ENCODE measurements at regions not wholly inside any gene's neighbourhood (a gene's known extent, or its start where the extent isn't known, plus 50 kb on each side); places are given as distances from the start of the nearest gene placed in this dataset.
"Not testable (repeated sequence)": the region's sequence is repeated elsewhere in the genome, so short reads cannot be mapped to it uniquely, and the experiment has no call there.

- no peaks in the 10 kb centered on the region for H3K27me3 ChIP-seq (ENCODE audit: control insufficient read depth, insufficient read depth, low read length)
- H3K4me3 ChIP-seq (ENCODE audit: low read depth, low read length) = no peak overlapping the region
- H3K4me1 ChIP-seq (ENCODE audit: control insufficient read depth, insufficient read depth, low read length) = no peaks in the 10 kb centered on the region
- no peaks in the 10 kb centered on the region for H3K9me3 ChIP-seq (ENCODE audit: control insufficient read depth, insufficient read depth, low read length)
- H3K9ac ChIP-seq (ENCODE audit: low read depth, low read length) = no peak overlapping the region
- H3K36me3 ChIP-seq (ENCODE audit: control insufficient read depth, insufficient read depth, low read length) = no peaks in the 10 kb centered on the region
Measured at GRCh38 chr3:166560253-166560652, 723.0 kb upstream of the BCHE start.

DNA sequence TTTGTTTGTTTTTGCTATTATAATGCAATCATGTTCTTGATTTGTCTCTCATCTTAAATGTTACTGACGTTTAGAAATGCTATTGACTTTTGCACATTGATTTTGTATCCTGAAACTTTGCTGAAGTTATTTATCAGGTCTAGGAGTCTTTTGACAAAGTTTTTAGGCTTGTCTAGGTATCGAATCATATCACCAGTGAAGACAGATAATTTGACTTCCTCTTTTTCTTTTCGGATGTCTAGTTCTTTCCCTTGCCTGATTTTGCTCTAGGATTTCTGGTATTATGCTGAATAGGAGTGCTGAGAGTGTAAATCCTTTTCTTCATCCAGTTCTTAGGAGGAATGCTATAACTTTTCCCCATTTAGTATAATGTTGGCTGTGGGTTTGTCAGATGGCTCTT lies 719.7 kb upstream of the BCHE start:
- Histone ChIP-seq H3K9ac (ENCODE audit: low read depth, low read length) (no peak overlapping the region), H3K4me3 (ENCODE audit: low read depth, low read length) (no peak overlapping the region), H3K4me1 (ENCODE audit: control insufficient read depth, insufficient read depth, low read length) (no peaks in the 10 kb centered on the region), H3K9me3 (ENCODE audit: control insufficient read depth, insufficient read depth, low read length) (no peaks in the 10 kb centered on the region), H3K36me3 (ENCODE audit: control insufficient read depth, insufficient read depth, low read length) (no peaks in the 10 kb centered on the region), H3K27me3 (ENCODE audit: control insufficient read depth, insufficient read depth, low read length) (no peaks in the 10 kb centered on the region)

DNA sequence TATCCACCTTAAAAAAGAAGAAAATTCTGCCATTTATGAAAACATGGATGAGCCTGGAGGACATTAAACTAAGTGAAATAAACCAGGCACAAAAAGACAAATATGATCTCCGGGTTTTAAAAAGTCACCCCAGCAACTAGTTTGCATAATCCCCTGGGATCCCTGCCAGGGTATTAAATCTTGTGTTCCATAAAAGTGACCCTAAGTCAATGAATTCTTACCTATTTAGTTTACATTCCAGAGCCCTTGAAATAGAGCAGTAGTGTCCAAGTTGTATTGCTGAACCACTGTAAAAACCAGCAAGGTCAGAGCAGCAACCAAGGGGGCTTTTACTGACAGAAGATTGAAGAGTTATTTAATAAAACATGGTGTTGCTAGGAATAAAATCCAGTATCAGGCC lies 716.8 kb upstream of the BCHE start:
- Histone ChIP-seq H3K4me3 (ENCODE audit: low read depth, low read length) (no peak overlapping the region), H3K9me3 (ENCODE audit: control insufficient read depth, insufficient read depth, low read length) (no peaks in the 10 kb centered on the region), H3K4me1 (ENCODE audit: control insufficient read depth, insufficient read depth, low read length) (no peaks in the 10 kb centered on the region), H3K27me3 (ENCODE audit: control insufficient read depth, insufficient read depth, low read length) (no peaks in the 10 kb centered on the region), H3K9ac (ENCODE audit: low read depth, low read length) (no peak overlapping the region), H3K36me3 (ENCODE audit: control insufficient read depth, insufficient read depth, low read length) (no peaks in the 10 kb centered on the region)

GRCh38 chr3:166533740-166534139 lies 696.5 kb upstream of the BCHE start:
- Histone ChIP-seq H3K9me3 (ENCODE audit: control insufficient read depth, insufficient read depth, low read length) (no peaks in the 10 kb centered on the region), H3K4me3 (ENCODE audit: low read depth, low read length) (no peak overlapping the region), H3K27me3 (ENCODE audit: control insufficient read depth, insufficient read depth, low read length) (no peaks in the 10 kb centered on the region), H3K9ac (ENCODE audit: low read depth, low read length) (no peak overlapping the region), H3K36me3 (ENCODE audit: control insufficient read depth, insufficient read depth, low read length) (no peaks in the 10 kb centered on the region), H3K4me1 (ENCODE audit: control insufficient read depth, insufficient read depth, low read length) (no peaks in the 10 kb centered on the region)

DNA sequence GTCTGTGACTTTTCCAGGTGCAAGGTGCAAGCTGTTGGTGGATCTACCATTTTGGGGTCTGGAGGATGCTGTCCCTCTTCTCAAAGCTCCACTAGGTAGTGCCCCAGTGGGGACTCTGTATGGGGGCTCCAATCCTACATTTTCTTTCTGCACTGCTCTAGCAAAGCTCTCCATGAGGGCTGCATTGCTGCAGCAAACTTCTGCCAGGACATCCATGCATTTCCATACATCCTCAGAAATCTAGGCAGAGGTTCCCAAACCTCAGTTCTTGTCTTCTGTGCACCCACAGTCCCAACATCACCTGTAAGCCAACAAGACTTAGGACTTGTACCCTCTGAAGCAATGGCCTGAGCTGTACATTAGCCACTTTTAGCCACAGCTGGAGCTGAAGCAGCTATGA lies 694.5 kb upstream of the BCHE start:
- Histone ChIP-seq H3K4me3 (ENCODE audit: low read depth, low read length) (no peak overlapping the region), H3K27me3 (ENCODE audit: control insufficient read depth, insufficient read depth, low read length) (no peaks in the 10 kb centered on the region), H3K9me3 (ENCODE audit: control insufficient read depth, insufficient read depth, low read length) (no peaks in the 10 kb centered on the region), H3K36me3 (ENCODE audit: control insufficient read depth, insufficient read depth, low read length) (no peaks in the 10 kb centered on the region), H3K4me1 (ENCODE audit: control insufficient read depth, insufficient read depth, low read length) (peaks cover 2% of the 10 kb centered on the region), H3K9ac (ENCODE audit: low read depth, low read length) (no peak overlapping the region)

DNA sequence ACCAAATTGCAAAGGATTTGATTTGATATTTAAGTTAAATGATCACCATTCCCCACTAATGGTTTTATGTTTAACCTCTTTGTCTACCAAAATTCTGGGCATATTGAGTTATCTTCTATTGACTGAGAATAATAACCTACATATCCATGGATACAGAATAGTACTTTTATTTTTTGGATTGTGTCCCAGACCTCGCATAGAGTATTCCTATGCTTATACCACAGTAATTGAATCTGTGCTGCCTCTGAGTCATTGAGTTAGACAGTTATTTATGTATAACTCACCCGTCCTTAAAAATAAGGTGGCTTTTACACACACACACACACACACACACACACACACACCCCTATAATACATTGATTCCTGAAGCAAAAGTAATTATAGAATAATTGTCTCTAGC lies 690.1 kb upstream of the BCHE start:
- H3K4me3 ChIP-seq (ENCODE audit: low read depth, low read length) = no peak overlapping the region
- no peaks in the 10 kb centered on the region for H3K36me3 ChIP-seq (ENCODE audit: control insufficient read depth, insufficient read depth, low read length)
- no peaks in the 10 kb centered on the region for H3K27me3 ChIP-seq (ENCODE audit: control insufficient read depth, insufficient read depth, low read length)
- H3K4me1 ChIP-seq (ENCODE audit: control insufficient read depth, insufficient read depth, low read length) = peaks cover 4% of the 10 kb centered on the region
- no peak overlapping the region for H3K9ac ChIP-seq (ENCODE audit: low read depth, low read length)
- H3K9me3 ChIP-seq (ENCODE audit: control insufficient read depth, insufficient read depth, low read length) = no peaks in the 10 kb centered on the region

- H3K4me3 ChIP-seq (ENCODE audit: low read depth, low read length) = no peak overlapping the region
- H3K4me1 ChIP-seq (ENCODE audit: control insufficient read depth, insufficient read depth, low read length) = peaks cover 4% of the 10 kb centered on the region
- no peaks in the 10 kb centered on the region for H3K27me3 ChIP-seq (ENCODE audit: control insufficient read depth, insufficient read depth, low read length)
- H3K9me3 ChIP-seq (ENCODE audit: control insufficient read depth, insufficient read depth, low read length) = no peaks in the 10 kb centered on the region
- H3K9ac ChIP-seq (ENCODE audit: low read depth, low read length) = no peak overlapping the region
- H3K36me3 ChIP-seq (ENCODE audit: control insufficient read depth, insufficient read depth, low read length) = no peaks in the 10 kb centered on the region
Measured at GRCh38 chr3:166526881-166527280, 689.7 kb upstream of the BCHE start.

DNA sequence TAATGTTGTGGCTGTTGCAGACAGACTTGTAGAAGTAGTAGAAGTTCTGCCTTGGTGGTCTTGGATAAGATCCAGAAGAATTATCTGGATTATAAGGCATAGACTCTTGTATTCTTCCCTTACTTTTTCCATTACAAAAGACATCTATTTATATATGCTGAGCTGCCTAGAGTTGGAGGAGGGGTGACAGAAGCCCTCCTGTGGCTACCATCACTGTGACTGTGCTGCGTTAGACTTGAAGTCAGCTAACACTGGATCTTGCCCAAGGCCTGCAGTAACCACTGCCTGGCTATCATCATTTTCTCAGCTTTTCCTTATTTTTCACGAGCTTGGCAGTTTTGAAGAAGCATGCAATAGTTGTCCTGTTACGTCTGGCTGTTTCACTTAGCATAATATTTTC lies 684.8 kb upstream of the BCHE start:
- no peaks in the 10 kb centered on the region for H3K27me3 ChIP-seq (ENCODE audit: control insufficient read depth, insufficient read depth, low read length)
- H3K4me3 ChIP-seq (ENCODE audit: low read depth, low read length) = no peak overlapping the region
- H3K9ac ChIP-seq (ENCODE audit: low read depth, low read length) = no peak overlapping the region
- no peaks in the 10 kb centered on the region for H3K36me3 ChIP-seq (ENCODE audit: control insufficient read depth, insufficient read depth, low read length)
- H3K9me3 ChIP-seq (ENCODE audit: control insufficient read depth, insufficient read depth, low read length) = no peaks in the 10 kb centered on the region
- H3K4me1 ChIP-seq (ENCODE audit: control insufficient read depth, insufficient read depth, low read length) = peaks cover 4% of the 10 kb centered on the region

GRCh38 chr3:166519443-166519842 lies 682.2 kb upstream of the BCHE start:
- no peak overlapping the region for H3K9ac ChIP-seq (ENCODE audit: low read depth, low read length)
- no peaks in the 10 kb centered on the region for H3K9me3 ChIP-seq (ENCODE audit: control insufficient read depth, insufficient read depth, low read length)
- no peaks in the 10 kb centered on the region for H3K36me3 ChIP-seq (ENCODE audit: control insufficient read depth, insufficient read depth, low read length)
- H3K27me3 ChIP-seq (ENCODE audit: control insufficient read depth, insufficient read depth, low read length) = no peaks in the 10 kb centered on the region
- no peak overlapping the region for H3K4me3 ChIP-seq (ENCODE audit: low read depth, low read length)
- no peaks in the 10 kb centered on the region for H3K4me1 ChIP-seq (ENCODE audit: control insufficient read depth, insufficient read depth, low read length)

- Histone ChIP-seq H3K36me3 (ENCODE audit: control insufficient read depth, insufficient read depth, low read length) (no peaks in the 10 kb centered on the region), H3K4me1 (ENCODE audit: control insufficient read depth, insufficient read depth, low read length) (no peaks in the 10 kb centered on the region), H3K9ac (ENCODE audit: low read depth, low read length) (no peak overlapping the region), H3K9me3 (ENCODE audit: control insufficient read depth, insufficient read depth, low read length) (no peaks in the 10 kb centered on the region), H3K4me3 (ENCODE audit: low read depth, low read length) (no peak overlapping the region), H3K27me3 (ENCODE audit: control insufficient read depth, insufficient read depth, low read length) (no peaks in the 10 kb centered on the region)
Measured at GRCh38 chr3:166518040-166518439, 680.8 kb upstream of the BCHE start.

DNA sequence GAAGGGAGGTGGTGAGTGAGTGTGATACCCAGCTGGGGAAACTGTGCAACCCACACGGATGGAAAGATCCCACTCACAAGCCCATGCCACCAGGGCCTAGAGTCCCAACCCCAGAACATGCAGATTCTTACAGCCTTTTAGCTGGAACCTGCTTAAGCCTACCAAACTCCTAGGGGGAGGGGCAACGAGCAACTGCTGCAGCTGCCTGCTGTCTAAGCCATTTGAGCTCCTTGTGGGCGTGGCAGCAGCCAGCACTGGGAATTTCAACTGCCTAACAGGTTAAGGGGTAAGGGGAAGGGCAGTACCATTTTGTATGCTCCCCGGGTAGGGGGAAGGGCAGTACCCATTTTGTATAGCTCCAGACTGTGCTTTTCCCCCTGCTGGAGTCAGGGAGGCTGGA lies 673.2 kb upstream of the BCHE start:
- H3K36me3 ChIP-seq (ENCODE audit: control insufficient read depth, insufficient read depth, low read length) = no peaks in the 10 kb centered on the region
- H3K27me3 ChIP-seq (ENCODE audit: control insufficient read depth, insufficient read depth, low read length) = no peaks in the 10 kb centered on the region
- H3K4me1 ChIP-seq (ENCODE audit: control insufficient read depth, insufficient read depth, low read length) = peaks cover 3% of the 10 kb centered on the region
- H3K9me3 ChIP-seq (ENCODE audit: control insufficient read depth, insufficient read depth, low read length) = no peaks in the 10 kb centered on the region
- H3K9ac ChIP-seq (ENCODE audit: low read depth, low read length) = no peak overlapping the region
- H3K4me3 ChIP-seq (ENCODE audit: low read depth, low read length) = no peak overlapping the region

GRCh38 chr3:166500420-166500819 lies 663.2 kb upstream of the BCHE start:
- H3K36me3 ChIP-seq (ENCODE audit: control insufficient read depth, insufficient read depth, low read length); H3K27me3 ChIP-seq (ENCODE audit: control insufficient read depth, insufficient read depth, low read length); H3K9ac ChIP-seq (ENCODE audit: low read depth, low read length); H3K9me3 ChIP-seq (ENCODE audit: control insufficient read depth, insufficient read depth, low read length); H3K4me3 ChIP-seq (ENCODE audit: low read depth, low read length); H3K4me1 ChIP-seq (ENCODE audit: control insufficient read depth, insufficient read depth, low read length): not testable (repeated sequence)

- Histone ChIP-seq H3K9ac (ENCODE audit: low read depth, low read length) (no peak overlapping the region), H3K27me3 (ENCODE audit: control insufficient read depth, insufficient read depth, low read length) (no peaks in the 10 kb centered on the region), H3K36me3 (ENCODE audit: control insufficient read depth, insufficient read depth, low read length) (no peaks in the 10 kb centered on the region), H3K4me3 (ENCODE audit: low read depth, low read length) (no peak overlapping the region), H3K4me1 (ENCODE audit: control insufficient read depth, insufficient read depth, low read length) (peaks cover 7% of the 10 kb centered on the region), H3K9me3 (ENCODE audit: control insufficient read depth, insufficient read depth, low read length) (no peaks in the 10 kb centered on the region)
Measured at GRCh38 chr3:166499636-166500035, 662.4 kb upstream of the BCHE start.
